ENCODE measurements at regions not wholly inside any gene's neighbourhood (a gene's known extent, or its start where the extent isn't known, plus 50 kb on each side); places are given as distances from the start of the nearest gene placed in this dataset.

DNA sequence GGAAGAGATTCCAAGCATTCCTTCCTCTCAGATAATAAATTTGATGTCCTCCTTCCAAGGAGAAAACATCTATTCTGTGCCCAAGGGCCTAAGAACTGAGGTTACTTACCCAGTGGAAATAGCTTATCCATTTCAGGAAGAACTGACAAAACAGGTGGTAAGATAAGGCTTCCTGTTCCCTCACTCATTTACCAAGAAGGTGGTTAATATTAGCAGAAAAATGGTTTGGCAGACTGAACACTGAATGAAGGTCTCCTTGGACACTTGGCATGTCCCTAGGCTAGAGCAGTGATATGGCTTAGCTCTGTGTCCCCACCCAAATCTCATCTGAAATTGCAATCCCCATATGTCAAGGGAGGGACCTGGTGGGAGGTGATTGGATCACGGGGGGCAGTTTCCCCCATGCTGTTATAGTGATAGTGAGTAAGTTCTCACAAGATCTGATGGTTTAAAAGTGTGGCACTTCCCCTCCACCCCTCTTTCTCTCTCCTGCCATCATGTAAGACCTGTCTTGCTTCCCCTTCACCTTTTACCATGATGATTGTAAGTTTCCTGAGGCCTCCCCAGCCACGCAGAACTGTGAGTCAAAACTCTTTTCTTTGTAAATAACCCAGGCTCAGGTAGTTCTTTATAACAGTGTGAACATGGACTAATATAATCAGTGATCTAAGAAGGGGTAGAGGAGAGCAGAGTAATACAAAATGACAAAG, 127.4 kb downstream of the ST8SIA2 start:
- CTCF ChIA-PET = interaction anchor here (0.7 to 3.2 kb wide), 9 partner anchors 10 to 201 kb away, joined by 3 to 35 read pairs (median 3); no protein-coding TSS in a partner anchor
- DNase-seq (no peak), ATAC-seq (peak; percentile 17)
- no peak overlapping the region for H3K4me3 Mint-ChIP-seq
- H3K9me3 Mint-ChIP-seq = no peaks in the 10 kb centered on the region
- no peaks in the 10 kb centered on the region for H3K36me3 Mint-ChIP-seq (ENCODE audit: low read depth)
- H3K27ac Mint-ChIP-seq = no peak overlapping the region
- peaks cover 3% of the 10 kb centered on the region for H3K4me1 Mint-ChIP-seq (ENCODE audit: low read depth)
- no peaks in the 10 kb centered on the region for H3K27me3 Mint-ChIP-seq
- POLR2A ChIA-PET = no interaction called here
- TF ChIP-seq, protein P1, sequence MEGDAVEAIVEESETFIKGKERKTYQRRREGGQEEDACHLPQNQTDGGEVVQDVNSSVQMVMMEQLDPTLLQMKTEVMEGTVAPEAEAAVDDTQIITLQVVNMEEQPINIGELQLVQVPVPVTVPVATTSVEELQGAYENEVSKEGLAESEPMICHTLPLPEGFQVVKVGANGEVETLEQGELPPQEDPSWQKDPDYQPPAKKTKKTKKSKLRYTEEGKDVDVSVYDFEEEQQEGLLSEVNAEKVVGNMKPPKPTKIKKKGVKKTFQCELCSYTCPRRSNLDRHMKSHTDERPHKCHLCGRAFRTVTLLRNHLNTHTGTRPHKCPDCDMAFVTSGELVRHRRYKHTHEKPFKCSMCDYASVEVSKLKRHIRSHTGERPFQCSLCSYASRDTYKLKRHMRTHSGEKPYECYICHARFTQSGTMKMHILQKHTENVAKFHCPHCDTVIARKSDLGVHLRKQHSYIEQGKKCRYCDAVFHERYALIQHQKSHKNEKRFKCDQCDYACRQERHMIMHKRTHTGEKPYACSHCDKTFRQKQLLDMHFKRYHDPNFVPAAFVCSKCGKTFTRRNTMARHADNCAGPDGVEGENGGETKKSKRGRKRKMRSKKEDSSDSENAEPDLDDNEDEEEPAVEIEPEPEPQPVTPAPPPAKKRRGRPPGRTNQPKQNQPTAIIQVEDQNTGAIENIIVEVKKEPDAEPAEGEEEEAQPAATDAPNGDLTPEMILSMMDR (IDR thresholded peaks at IDR 0.05) = no peak
- intact Hi-C loops (cut with micrococcal nuclease) = loop anchor here (5.0 kb wide), 1 partner anchor 196 kb away; no protein-coding TSS in a partner anchor

DNA sequence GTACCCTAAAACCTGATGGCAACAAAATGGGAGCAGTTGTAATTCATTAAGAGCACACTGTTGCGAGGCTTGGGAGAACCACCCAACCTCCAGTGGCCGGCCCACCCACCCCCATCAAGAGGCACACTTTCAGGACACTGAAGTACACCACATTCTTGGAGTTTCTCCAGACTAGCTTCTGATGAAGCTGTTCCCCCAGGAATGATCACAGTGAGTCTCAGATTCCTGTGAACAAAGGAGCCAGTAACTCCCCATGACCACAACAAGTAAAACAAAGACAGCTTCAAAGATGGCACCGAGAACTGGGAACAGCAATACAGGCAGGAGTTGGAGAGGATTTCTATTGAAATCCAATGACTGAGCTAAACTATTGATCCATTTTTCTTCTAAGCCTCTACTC, 126.0 kb downstream of the ST8SIA2 start:
- TF ChIP-seq, protein P1 (IDR thresholded peaks at IDR 0.05) = no peak
- Mint-ChIP-seq H3K27me3 (no peaks in the 10 kb centered on the region), H3K9me3 (no peaks in the 10 kb centered on the region), H3K4me3 (no peak overlapping the region), H3K36me3 (ENCODE audit: low read depth) (no peaks in the 10 kb centered on the region), H3K4me1 (ENCODE audit: low read depth) (peaks cover 3% of the 10 kb centered on the region), H3K27ac (no peak overlapping the region)
- ChIA-PET CTCF (interaction anchor here (1.7 to 3.2 kb wide), 2 partner anchors 13 to 195 kb away, joined by 3 to 35 read pairs; no protein-coding TSS in a partner anchor), POLR2A (no interaction called here)
- no peak for DNase-seq
- no peak for ATAC-seq
- intact Hi-C loops (cut with micrococcal nuclease) = loop anchor here (5.0 kb wide), 1 partner anchor 198 kb away; no protein-coding TSS in a partner anchor
